ENCODE measurements at regions not wholly inside any gene's neighbourhood (a gene's known extent, or its start where the extent isn't known, plus 50 kb on each side); places are given as distances from the start of the nearest gene placed in this dataset.

GRCh38 chr1:60541831-60542532 lies 468.4 kb upstream of the C1orf87 start:
- no peak for DNase-seq (ENCODE audit: low spot score in 2 of 2)
- Histone ChIP-seq H3K4me3 (no peak overlapping the region), H3K9me3 (peaks cover 0 to 17% of the 10 kb centered on the region in 2 donors), H3K4me1 (no peaks in the 10 kb centered on the region), H3K36me3 (no peaks in the 10 kb centered on the region), H3K27me3 (no peaks in the 10 kb centered on the region), H3K27ac (no peak overlapping the region)
- intact Hi-C loops (cut with DNase I; ENCODE audit: low total_unique reads) = no loop called here
- TF ChIP-seq, protein P1, sequence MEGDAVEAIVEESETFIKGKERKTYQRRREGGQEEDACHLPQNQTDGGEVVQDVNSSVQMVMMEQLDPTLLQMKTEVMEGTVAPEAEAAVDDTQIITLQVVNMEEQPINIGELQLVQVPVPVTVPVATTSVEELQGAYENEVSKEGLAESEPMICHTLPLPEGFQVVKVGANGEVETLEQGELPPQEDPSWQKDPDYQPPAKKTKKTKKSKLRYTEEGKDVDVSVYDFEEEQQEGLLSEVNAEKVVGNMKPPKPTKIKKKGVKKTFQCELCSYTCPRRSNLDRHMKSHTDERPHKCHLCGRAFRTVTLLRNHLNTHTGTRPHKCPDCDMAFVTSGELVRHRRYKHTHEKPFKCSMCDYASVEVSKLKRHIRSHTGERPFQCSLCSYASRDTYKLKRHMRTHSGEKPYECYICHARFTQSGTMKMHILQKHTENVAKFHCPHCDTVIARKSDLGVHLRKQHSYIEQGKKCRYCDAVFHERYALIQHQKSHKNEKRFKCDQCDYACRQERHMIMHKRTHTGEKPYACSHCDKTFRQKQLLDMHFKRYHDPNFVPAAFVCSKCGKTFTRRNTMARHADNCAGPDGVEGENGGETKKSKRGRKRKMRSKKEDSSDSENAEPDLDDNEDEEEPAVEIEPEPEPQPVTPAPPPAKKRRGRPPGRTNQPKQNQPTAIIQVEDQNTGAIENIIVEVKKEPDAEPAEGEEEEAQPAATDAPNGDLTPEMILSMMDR (IDR thresholded peaks at IDR 0.05) = no peak
- TF ChIP-seq POLR2A (IDR thresholded peaks at IDR 0.05) (no peak), POLR2AphosphoS5 (IDR thresholded peaks at IDR 0.05) (no peak)

DNA sequence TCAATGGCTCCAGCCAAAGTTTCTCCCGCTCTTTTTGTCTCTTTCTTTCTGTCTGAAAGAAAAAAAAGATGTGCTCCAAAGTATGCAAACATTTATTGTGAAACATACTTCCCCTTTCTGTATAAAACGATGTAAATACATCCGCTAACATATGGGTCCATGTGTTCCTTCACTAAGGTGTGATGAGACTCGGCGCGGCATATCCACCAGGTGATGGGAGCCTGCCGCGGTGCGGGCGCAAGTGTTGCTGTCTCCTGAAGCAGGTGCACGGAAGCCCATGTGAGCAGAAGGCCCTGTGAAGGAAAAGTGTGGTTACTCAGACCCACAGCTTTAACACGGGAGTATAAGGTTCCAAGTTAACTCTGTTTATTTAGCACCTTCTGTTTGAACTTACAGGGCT lies 466.6 kb upstream of the C1orf87 start:
- no peak for TF ChIP-seq POLR2AphosphoS5 (IDR thresholded peaks at IDR 0.05)
- no peak for TF ChIP-seq POLR2A (IDR thresholded peaks at IDR 0.05)
- TF ChIP-seq, protein P1 (IDR thresholded peaks at IDR 0.05) = no peak
- no peaks in the 10 kb centered on the region for H3K36me3 ChIP-seq
- no peaks in the 10 kb centered on the region for H3K27me3 ChIP-seq
- no peak overlapping the region for H3K4me3 ChIP-seq
- H3K9me3 ChIP-seq = peaks cover 0 to 17% of the 10 kb centered on the region in 2 donors
- H3K27ac ChIP-seq = no peak overlapping the region
- DNase-seq (ENCODE audit: low spot score in 2 of 2) = no peak
- intact Hi-C loops (cut with DNase I; ENCODE audit: low total_unique reads) = no loop called here
- H3K4me1 ChIP-seq = no peaks in the 10 kb centered on the region

GRCh38 chr1:60535713-60536112 lies 462.1 kb upstream of the C1orf87 start:
- intact Hi-C loops (cut with DNase I; ENCODE audit: low total_unique reads) = no loop called here

GRCh38 chr1:60527567-60527966 lies 454.0 kb upstream of the C1orf87 start:
- H3K27me3 ChIP-seq = no peaks in the 10 kb centered on the region
- no peaks in the 10 kb centered on the region for H3K4me1 ChIP-seq
- H3K4me3 ChIP-seq = no peak overlapping the region
- no peak overlapping the region for H3K27ac ChIP-seq
- TF ChIP-seq POLR2AphosphoS5 (IDR thresholded peaks at IDR 0.05) = no peak
- TF ChIP-seq, protein P1 (IDR thresholded peaks at IDR 0.05) = no peak
- TF ChIP-seq POLR2A (IDR thresholded peaks at IDR 0.05) = no peak
- intact Hi-C loops (cut with DNase I; ENCODE audit: low total_unique reads) = no loop called here
- DNase-seq (ENCODE audit: low spot score in 2 of 2) = no peak
- H3K9me3 ChIP-seq = no peaks in the 10 kb centered on the region
- no peaks in the 10 kb centered on the region for H3K36me3 ChIP-seq

More at GRCh38 chr1:60535713-60536112, 462.1 kb upstream of the C1orf87 start:
- Histone ChIP-seq H3K27me3 (no peaks in the 10 kb centered on the region), H3K4me1 (no peaks in the 10 kb centered on the region), H3K27ac (no peak overlapping the region), H3K36me3 (no peaks in the 10 kb centered on the region), H3K4me3 (no peak overlapping the region), H3K9me3 (peaks cover 0 to 17% of the 10 kb centered on the region in 2 donors)
- DNase-seq (ENCODE audit: low spot score in 2 of 2) = no peak
- no peak for TF ChIP-seq POLR2AphosphoS5 (IDR thresholded peaks at IDR 0.05)
- TF ChIP-seq, protein P1 (IDR thresholded peaks at IDR 0.05) = no peak
- no peak for TF ChIP-seq POLR2A (IDR thresholded peaks at IDR 0.05)

DNA sequence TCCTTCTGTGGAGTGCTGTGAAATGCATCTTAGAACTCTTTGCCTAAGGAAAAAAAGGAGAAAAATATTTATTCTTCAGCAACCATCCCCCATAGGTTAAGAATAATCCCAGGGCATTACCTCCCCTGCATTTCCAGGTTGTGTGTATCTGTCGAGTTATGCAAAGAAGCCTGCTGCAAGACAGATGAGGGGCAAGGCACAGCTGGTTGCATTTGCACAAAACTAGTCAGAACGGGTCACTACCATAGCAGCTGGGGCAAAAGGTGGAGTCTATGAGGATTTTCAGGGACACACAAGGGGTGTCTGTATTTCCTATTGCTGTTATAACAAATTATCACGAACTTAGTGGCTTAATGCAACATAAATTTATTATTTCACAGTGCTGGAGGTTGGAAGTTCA lies 443.4 kb upstream of the C1orf87 start:
- no peaks in the 10 kb centered on the region for H3K4me1 ChIP-seq
- no peaks in the 10 kb centered on the region for H3K36me3 ChIP-seq
- H3K27me3 ChIP-seq = no peaks in the 10 kb centered on the region
- intact Hi-C loops (cut with DNase I; ENCODE audit: low total_unique reads) = no loop called here
- H3K27ac ChIP-seq = no peak overlapping the region
- no peaks in the 10 kb centered on the region for H3K9me3 ChIP-seq
- TF ChIP-seq POLR2A (IDR thresholded peaks at IDR 0.05) (no peak), POLR2AphosphoS5 (IDR thresholded peaks at IDR 0.05) (no peak)
- TF ChIP-seq, protein P1 (IDR thresholded peaks at IDR 0.05) = no peak
- no peak overlapping the region for H3K4me3 ChIP-seq
- no peak for DNase-seq (ENCODE audit: low spot score in 2 of 2)

All from breast epithelium (tissue), 4 donors.